Keratinocyte (primary cell): ENCODE measurements at regions not wholly inside any gene's neighbourhood (a gene's known extent, or its start where the extent isn't known, plus 50 kb on each side); places are given as distances from the start of the nearest gene placed in this dataset.

ENCODE experiments used
- CTCF ChIP-seq, 3 experiments: IDR thresholded peaks in 1 of 3; conservative IDR thresholded peaks in 1 of 3; optimal IDR thresholded peaks in 1 of 3; 2 replicates in 2 of 3; 3 replicates in 1 of 3; pipeline versions ENCODE3 to v1.5.1; 2011; ENCODE audit warnings: low read length in 3 of 3, mild to moderate bottlenecking in 3 of 3, moderate library complexity in 2 of 3, control low read depth in 1 of 3, inconsistent platforms in 1 of 3; ENCODE audit not compliant: insufficient read depth in 2 of 3; ENCODE audit errors: extremely low read depth in 1 of 3
- EZH2 ChIP-seq: IDR thresholded peaks from one replicate; pipeline ENCODE4 v1.6.1; 2012; ENCODE audit warnings: inconsistent platforms, mild to moderate bottlenecking, low read length, moderate library complexity

- TF ChIP-seq CTCF (optimal IDR thresholded peaks at IDR 0.05 in 1 of 3, IDR thresholded peaks at IDR 0.05 in 1 of 3, conservative IDR thresholded peaks at IDR 0.05 in 1 of 3; ENCODE audit: extremely low read depth in 1 of 3, insufficient read depth in 2 of 3, low read length in 3 of 3), result no peak
- TF ChIP-seq EZH2, result no peak
Measured at GRCh38 chr2:236637686-236638569, 68.3 kb downstream of the ACKR3 start.
